SK-N-SH (cell line): ENCODE measurements at regions not wholly inside any gene's neighbourhood (a gene's known extent, or its start where the extent isn't known, plus 50 kb on each side); places are given as distances from the start of the nearest gene placed in this dataset.

Experiments used
- CTCF ChIA-PET: fragments of 300-600, 350-600 bp; formaldehyde crosslinking; extraction: SDS; loops from one replicate; lab custom pipeline; 2021; lab: Yijun Ruan, JAX
- POLR2A ChIA-PET: fragments of 350-600 bp; sonication (Branson Sonifier 250); formaldehyde crosslinking; extraction: SDS; loops from one replicate; lab custom pipeline; 2020; ENCODE audit warnings: antibody characterized with exemption, inconsistent platforms; lab: Yijun Ruan, JAX
- DNase-seq: peaks from one replicate; pipeline ENCODE4 v3.0.0; 2012
- H2AFZ ChIP-seq: fragments of 200-600 bp; sonication (generic); 2 replicates; pipeline ENCODE4 v1.8.1; 2016; ENCODE audit warnings: antibody characterized with exemption, mild to moderate bottlenecking, low read depth
- H3F3A ChIP-seq: fragments of 200-600 bp; sonication (generic); replicated peaks from 2 replicates; pipeline ENCODE3; 2016; ENCODE audit warnings: antibody characterized with exemption, mild to moderate bottlenecking; ENCODE audit not compliant: insufficient read depth
- H3K27ac ChIP-seq, 2 experiments: fragments of 200-500 bp in 1 of 2; fragments of 200-600 bp in 1 of 2; sonication (Bioruptor generic) in 1 of 2; sonication (generic), shearing (Covaris generic) in 1 of 2; 2 replicates each; pipeline versions ENCODE4 v1.5.1 to v1.6.1; 2014 to 2016; ENCODE audit warnings: low read depth in 2 of 2, inconsistent platforms in 1 of 2, low read length in 1 of 2, mild to moderate bottlenecking in 1 of 2, mixed read lengths in 1 of 2
- H3K27me3 ChIP-seq: fragments of 200-600 bp; sonication (generic), shearing (Covaris generic); 2 replicates; pipeline ENCODE4 v1.6.1; 2016; ENCODE audit warnings: mixed run types; ENCODE audit not compliant: insufficient read depth
- H3K36me3 ChIP-seq, 2 experiments: fragments of 200-500 bp in 1 of 2; fragments of 200-600 bp in 1 of 2; sonication (Bioruptor generic) in 1 of 2; sonication (generic) in 1 of 2; replicated peaks in 1 of 2; 2 replicates each; pipeline versions ENCODE3 to v1.5.1; 2014 to 2016; ENCODE audit warnings: low read length in 1 of 2, mild to moderate bottlenecking in 1 of 2; ENCODE audit not compliant: insufficient read depth in 2 of 2, control insufficient read depth in 1 of 2
- H3K4me1 ChIP-seq, 2 experiments: fragments of 200-500 bp in 1 of 2; fragments of 200-600 bp in 1 of 2; sonication (Bioruptor generic) in 1 of 2; sonication (generic), shearing (Covaris generic) in 1 of 2; 2 replicates each; pipeline versions ENCODE4 v1.5.1 to v1.6.1; 2014 to 2016; ENCODE audit warnings: low read depth in 1 of 2, low read length in 1 of 2, mixed run types in 1 of 2; ENCODE audit not compliant: insufficient read depth in 2 of 2, control insufficient read depth in 1 of 2
- H3K4me2 ChIP-seq: fragments of 200-600 bp; sonication (generic), shearing (Covaris generic); 2 replicates; pipeline ENCODE4 v1.6.1; 2017; ENCODE audit warnings: mixed run types
- H3K4me3 ChIP-seq, 2 experiments: fragments of 200-500 bp in 1 of 2; fragments of 200-600 bp in 1 of 2; sonication (Bioruptor generic) in 1 of 2; sonication (generic), shearing (Covaris generic) in 1 of 2; 2 replicates each; pipeline versions ENCODE4 v1.5.1 to v1.8.1; 2014 to 2016; ENCODE audit warnings: low read depth in 2 of 2, inconsistent platforms in 1 of 2, low read length in 1 of 2, mild to moderate bottlenecking in 1 of 2, mixed read lengths in 1 of 2, moderate library complexity in 1 of 2
- H3K79me2 ChIP-seq: fragments of 200-600 bp; sonication (generic); 2 replicates; pipeline ENCODE4 v1.8.1; 2017; ENCODE audit warnings: mild to moderate bottlenecking; ENCODE audit not compliant: insufficient read depth
- H3K9ac ChIP-seq: fragments of 200-600 bp; sonication (generic); 2 replicates; pipeline ENCODE4 v1.6.1; 2017; ENCODE audit warnings: mixed run types
- H3K9me2 ChIP-seq: fragments of 200-600 bp; sonication (generic); 2 replicates; pipeline ENCODE4 v1.6.1; 2017; ENCODE audit warnings: mixed run types
- H3K9me3 ChIP-seq: fragments of 200-600 bp; sonication (generic); 2 replicates; pipeline ENCODE4 v1.6.1; 2017; ENCODE audit warnings: mixed run types, mild to moderate bottlenecking, moderate library complexity
- H4K20me1 ChIP-seq: fragments of 200-600 bp; sonication (generic); 2 replicates; pipeline ENCODE4 v1.6.1; 2017; ENCODE audit warnings: mild to moderate bottlenecking, mixed run types; ENCODE audit not compliant: insufficient read depth
- EZH2phosphoT487 ChIP-seq: fragments of 200-600 bp; sonication (generic); IDR thresholded peaks from 2 replicates; pipeline ENCODE4 v1.6.1; 2017; ENCODE audit warnings: low read depth, mixed run types, mild to moderate bottlenecking, antibody characterized with exemption, moderate library complexity, borderline replicate concordance
- FOXM1 ChIP-seq: IDR thresholded peaks from 2 replicates; pipeline ENCODE4 v1.4.0; 2012; ENCODE audit warnings: low read depth, mild to moderate bottlenecking
- GABPA ChIP-seq: IDR thresholded peaks from 2 replicates; pipeline ENCODE4 v1.4.0; 2012; ENCODE audit warnings: low read depth, mild to moderate bottlenecking
- MEF2A ChIP-seq: IDR thresholded peaks from 2 replicates; pipeline ENCODE4 v1.4.0; 2012; ENCODE audit warnings: low read depth, borderline replicate concordance
- NRF1 ChIP-seq: IDR thresholded peaks from 2 replicates; pipeline ENCODE4 v1.6.1; 2012; ENCODE audit warnings: low read depth, mild to moderate bottlenecking, low read length
- POLR2AphosphoS5 ChIP-seq: IDR thresholded peaks from 2 replicates; pipeline ENCODE4 v1.6.1; 2012; ENCODE audit warnings: low read depth, low read length
- RAD21 ChIP-seq: IDR thresholded peaks from 2 replicates; pipeline ENCODE4 v1.6.1; 2012; ENCODE audit warnings: mild to moderate bottlenecking, low read length
- SMC3 ChIP-seq: IDR thresholded peaks from 2 replicates; pipeline ENCODE4 v1.6.1; 2012; ENCODE audit warnings: low read depth, low read length, improper control_type of control experiment
- TAF1 ChIP-seq: IDR thresholded peaks from 2 replicates; pipeline ENCODE4 v1.6.1; 2012; ENCODE audit warnings: low read depth, mild to moderate bottlenecking, low read length, moderate library complexity, borderline replicate concordance
- TCF12 ChIP-seq: IDR thresholded peaks from 2 replicates; pipeline ENCODE4 v1.4.0; 2012
- USF2 ChIP-seq: fragments of 150-350 bp; IDR thresholded peaks from 2 replicates; pipeline ENCODE4 v1.6.1; 2017; ENCODE audit warnings: antibody characterized with exemption, low read length, low read depth, borderline replicate concordance
- WGBS: methylation state at CpG from one replicate; pipeline ENCODE4 v1.1.6; 2017; ENCODE audit warnings: low lambda C conversion rate; 5-methylcytosine and 5-hydroxymethylcytosine counted together
- TF ChIP-seq, protein P1 (sequence below): IDR thresholded peaks from 2 replicates; pipeline ENCODE4 v1.4.0; 2012; ENCODE audit warnings: low read depth, borderline replicate concordance
- TF ChIP-seq, protein P2 (sequence below): fragments of 150-350 bp; IDR thresholded peaks from 2 replicates; pipeline ENCODE4 v1.6.1; 2016; ENCODE audit warnings: mild to moderate bottlenecking, low read depth, low read length
- TF ChIP-seq, protein P3 (sequence below): IDR thresholded peaks from 2 replicates; pipeline ENCODE4 v1.4.0; 2012; ENCODE audit warnings: low read depth, borderline replicate concordance

DNA sequence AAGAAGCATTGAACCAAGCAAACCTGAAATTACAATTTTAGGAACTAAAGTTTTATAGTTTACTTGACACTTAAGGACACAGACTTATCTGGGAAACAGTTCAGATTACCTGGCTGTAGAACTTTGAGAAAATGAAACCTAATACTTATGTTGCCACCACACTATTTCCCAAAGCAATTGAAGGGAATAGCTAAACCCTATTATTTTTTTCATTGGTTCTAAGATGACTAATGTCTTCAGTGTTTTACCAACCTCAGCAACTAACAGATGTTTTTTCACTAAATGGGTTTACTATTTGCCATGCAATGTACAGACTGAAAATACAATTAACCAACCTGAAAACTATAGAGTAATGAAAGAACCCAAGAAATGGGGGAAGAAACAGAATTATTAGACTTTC lies 689.6 kb downstream of the SORCS1 start:
- no peak overlapping the region for H3K27ac ChIP-seq
- ChIA-PET CTCF (interaction anchor here (1.5 kb wide), 1 partner anchor 119 kb away, joined by 3 read pairs; no protein-coding TSS in a partner anchor), POLR2A (no interaction called here)
- H3K9ac ChIP-seq = no peak overlapping the region
- H4K20me1 ChIP-seq = no peaks in the 10 kb centered on the region
- DNase-seq = no peak
- no peaks in the 10 kb centered on the region for H3K9me3 ChIP-seq
- H3K4me1 ChIP-seq = no peaks in the 10 kb centered on the region; a peak in 1 of 4 replicates
- H3K4me3 ChIP-seq = no peak overlapping the region
- TF ChIP-seq RAD21 = no peak
- TF ChIP-seq, all 33 proteins: peak for 0
- Histone ChIP-seq H3K9me2 (no peaks in the 10 kb centered on the region), H3K36me3 (no peaks in the 10 kb centered on the region), H3F3A (no peaks in the 10 kb centered on the region), H3K27me3 (no peaks in the 10 kb centered on the region), H3K4me2 (no peak overlapping the region), H3K79me2 (no peaks in the 10 kb centered on the region), H2AFZ (no peak overlapping the region)

- Histone ChIP-seq H4K20me1 (no peaks in the 10 kb centered on the region), H3K4me2 (no peak overlapping the region), H3K36me3 (no peaks in the 10 kb centered on the region), H3K27me3 (no peaks in the 10 kb centered on the region)
- WGBS = 31% methylated on average over 3 of the region's 3 CpGs
- DNase-seq = no peak
- TF ChIP-seq, protein P1, sequence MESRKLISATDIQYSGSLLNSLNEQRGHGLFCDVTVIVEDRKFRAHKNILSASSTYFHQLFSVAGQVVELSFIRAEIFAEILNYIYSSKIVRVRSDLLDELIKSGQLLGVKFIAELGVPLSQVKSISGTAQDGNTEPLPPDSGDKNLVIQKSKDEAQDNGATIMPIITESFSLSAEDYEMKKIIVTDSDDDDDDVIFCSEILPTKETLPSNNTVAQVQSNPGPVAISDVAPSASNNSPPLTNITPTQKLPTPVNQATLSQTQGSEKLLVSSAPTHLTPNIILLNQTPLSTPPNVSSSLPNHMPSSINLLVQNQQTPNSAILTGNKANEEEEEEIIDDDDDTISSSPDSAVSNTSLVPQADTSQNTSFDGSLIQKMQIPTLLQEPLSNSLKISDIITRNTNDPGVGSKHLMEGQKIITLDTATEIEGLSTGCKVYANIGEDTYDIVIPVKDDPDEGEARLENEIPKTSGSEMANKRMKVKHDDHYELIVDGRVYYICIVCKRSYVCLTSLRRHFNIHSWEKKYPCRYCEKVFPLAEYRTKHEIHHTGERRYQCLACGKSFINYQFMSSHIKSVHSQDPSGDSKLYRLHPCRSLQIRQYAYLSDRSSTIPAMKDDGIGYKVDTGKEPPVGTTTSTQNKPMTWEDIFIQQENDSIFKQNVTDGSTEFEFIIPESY = no peak
- TF ChIP-seq TCF12 (no peak), FOXM1 (no peak)
- TF ChIP-seq, all 33 proteins: peak for 0
- no peaks in the 10 kb centered on the region for H3K79me2 ChIP-seq
- no peak overlapping the region for H3K4me3 ChIP-seq
- H3K9me3 ChIP-seq = no peaks in the 10 kb centered on the region
- H3F3A ChIP-seq = no peaks in the 10 kb centered on the region
- POLR2A ChIA-PET = no interaction called here
- no peaks in the 10 kb centered on the region for H3K9me2 ChIP-seq
- no peak overlapping the region for H3K9ac ChIP-seq
- no peak overlapping the region for H2AFZ ChIP-seq
- CTCF ChIA-PET = no interaction called here
- no peaks in the 10 kb centered on the region for H3K4me1 ChIP-seq
- H3K27ac ChIP-seq = no peak overlapping the region
Measured at GRCh38 chr10:106473129-106473685, 691.3 kb downstream of the SORCS1 start.

DNA sequence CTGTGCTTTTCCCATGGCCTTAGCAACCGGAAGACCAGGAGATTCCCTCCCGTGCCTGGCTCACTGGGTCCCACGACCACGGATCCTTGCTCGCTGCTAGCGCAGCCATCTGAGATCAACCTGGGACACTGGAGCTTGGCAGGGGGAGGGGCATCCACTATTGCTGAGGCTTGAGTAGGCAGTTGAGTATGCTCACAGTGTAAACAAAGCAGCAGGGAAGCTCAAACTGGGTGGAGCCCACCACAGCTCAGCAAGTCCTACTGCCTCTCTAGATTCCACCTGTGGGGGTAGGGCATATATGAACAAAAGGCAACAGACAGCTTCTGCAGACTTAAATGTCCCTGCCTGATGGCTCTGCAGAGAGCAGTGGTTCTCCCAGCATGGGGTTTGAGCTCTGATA lies 697.0 kb downstream of the SORCS1 start:
- Histone ChIP-seq H3K4me3 (no peak overlapping the region), H3F3A (no peaks in the 10 kb centered on the region), H3K9me3 (no peaks in the 10 kb centered on the region), H2AFZ (no peak overlapping the region), H3K36me3 (no peaks in the 10 kb centered on the region), H3K27me3 (no peaks in the 10 kb centered on the region), H3K4me1 (no peaks in the 10 kb centered on the region), H3K4me2 (no peak overlapping the region), H4K20me1 (no peaks in the 10 kb centered on the region), H3K9ac (no peak overlapping the region), H3K79me2 (no peaks in the 10 kb centered on the region), H3K9me2 (no peaks in the 10 kb centered on the region), H3K27ac (no peak overlapping the region)
- ChIA-PET POLR2A (no interaction called here), CTCF (interaction anchor here (0.5 kb wide), 1 partner anchor 207 kb away, joined by 3 read pairs; no protein-coding TSS in a partner anchor)
- WGBS = 63% methylated on average over 5 of the region's 6 CpGs
- no peak for DNase-seq
- TF ChIP-seq TCF12 (no peak), POLR2AphosphoS5 (no peak), MEF2A (no peak), RAD21 (no peak), FOXM1 (no peak), GABPA (no peak), NRF1 (no peak), EZH2phosphoT487 (no peak), SMC3 (no peak), USF2 (no peak), TAF1 (no peak)
- TF ChIP-seq, protein P2, sequence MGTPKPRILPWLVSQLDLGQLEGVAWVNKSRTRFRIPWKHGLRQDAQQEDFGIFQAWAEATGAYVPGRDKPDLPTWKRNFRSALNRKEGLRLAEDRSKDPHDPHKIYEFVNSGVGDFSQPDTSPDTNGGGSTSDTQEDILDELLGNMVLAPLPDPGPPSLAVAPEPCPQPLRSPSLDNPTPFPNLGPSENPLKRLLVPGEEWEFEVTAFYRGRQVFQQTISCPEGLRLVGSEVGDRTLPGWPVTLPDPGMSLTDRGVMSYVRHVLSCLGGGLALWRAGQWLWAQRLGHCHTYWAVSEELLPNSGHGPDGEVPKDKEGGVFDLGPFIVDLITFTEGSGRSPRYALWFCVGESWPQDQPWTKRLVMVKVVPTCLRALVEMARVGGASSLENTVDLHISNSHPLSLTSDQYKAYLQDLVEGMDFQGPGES = no peak
- TF ChIP-seq, protein P3, sequence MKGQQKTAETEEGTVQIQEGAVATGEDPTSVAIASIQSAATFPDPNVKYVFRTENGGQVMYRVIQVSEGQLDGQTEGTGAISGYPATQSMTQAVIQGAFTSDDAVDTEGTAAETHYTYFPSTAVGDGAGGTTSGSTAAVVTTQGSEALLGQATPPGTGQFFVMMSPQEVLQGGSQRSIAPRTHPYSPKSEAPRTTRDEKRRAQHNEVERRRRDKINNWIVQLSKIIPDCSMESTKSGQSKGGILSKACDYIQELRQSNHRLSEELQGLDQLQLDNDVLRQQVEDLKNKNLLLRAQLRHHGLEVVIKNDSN = no peak
- TF ChIP-seq, protein P1 = no peak
